ENCODE measurements at regions not wholly inside any gene's neighbourhood (a gene's known extent, or its start where the extent isn't known, plus 50 kb on each side); places are given as distances from the start of the nearest gene placed in this dataset.
A peak's percentile ranks its signal among the peaks of the same experiment; 100 is the strongest.
"Not testable (repeated sequence)": the region's sequence is repeated elsewhere in the genome, so short reads cannot be mapped to it uniquely, and the experiment has no call there.

- no peak for DNase-seq (ENCODE audit: low spot score)
Observed at GRCh38 chr7:113389112-113389646, 270.8 kb upstream of the SMIM30 start.

GRCh38 chr7:113383638-113384037, 265.3 kb upstream of the SMIM30 start:
- DNase-seq (ENCODE audit: low spot score): no peak

GRCh38 chr7:113379746-113380145, 261.4 kb upstream of the SMIM30 start:
- no peak for DNase-seq (ENCODE audit: low spot score)

DNA sequence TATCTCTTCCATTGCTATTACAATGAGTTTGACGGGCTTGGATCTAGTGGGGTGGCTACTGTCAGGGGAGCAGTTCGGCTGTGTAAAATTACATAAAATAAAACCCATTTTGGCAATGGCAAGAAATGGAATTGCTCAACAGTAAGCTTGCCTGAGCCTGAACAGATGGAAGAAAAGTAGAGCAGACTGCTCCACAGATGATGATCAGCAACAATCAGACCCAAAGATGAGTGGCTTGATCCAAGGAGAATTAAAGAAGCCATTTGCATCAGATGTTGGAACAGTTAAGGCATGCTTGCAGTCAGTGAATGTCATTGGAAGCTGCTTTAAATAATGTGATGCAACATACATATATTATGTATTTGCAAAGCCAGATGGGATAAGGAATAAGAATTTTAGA, 256.6 kb upstream of the SMIM30 start:
- DNase-seq (ENCODE audit: low spot score): peak; percentile 54

DNA sequence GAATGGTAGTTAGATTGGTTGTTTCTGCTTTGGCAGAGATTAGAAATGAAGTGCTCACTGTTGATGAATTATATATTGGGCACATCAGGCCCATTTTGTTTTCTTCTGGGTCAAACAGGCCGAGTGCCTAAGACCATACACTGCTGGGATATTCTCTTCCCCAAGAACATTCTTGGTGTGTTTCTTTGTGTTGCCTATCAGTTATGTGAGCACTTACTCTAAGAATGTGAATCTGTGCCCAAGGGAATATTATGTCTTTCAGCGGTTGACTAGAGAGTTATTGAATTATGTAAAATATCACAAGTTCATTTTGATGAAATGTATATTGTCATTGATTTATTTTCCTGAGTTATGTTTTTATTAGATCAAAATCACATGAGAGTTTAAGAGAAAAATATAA, 255.5 kb upstream of the SMIM30 start:
- no peak for DNase-seq (ENCODE audit: low spot score)

DNA sequence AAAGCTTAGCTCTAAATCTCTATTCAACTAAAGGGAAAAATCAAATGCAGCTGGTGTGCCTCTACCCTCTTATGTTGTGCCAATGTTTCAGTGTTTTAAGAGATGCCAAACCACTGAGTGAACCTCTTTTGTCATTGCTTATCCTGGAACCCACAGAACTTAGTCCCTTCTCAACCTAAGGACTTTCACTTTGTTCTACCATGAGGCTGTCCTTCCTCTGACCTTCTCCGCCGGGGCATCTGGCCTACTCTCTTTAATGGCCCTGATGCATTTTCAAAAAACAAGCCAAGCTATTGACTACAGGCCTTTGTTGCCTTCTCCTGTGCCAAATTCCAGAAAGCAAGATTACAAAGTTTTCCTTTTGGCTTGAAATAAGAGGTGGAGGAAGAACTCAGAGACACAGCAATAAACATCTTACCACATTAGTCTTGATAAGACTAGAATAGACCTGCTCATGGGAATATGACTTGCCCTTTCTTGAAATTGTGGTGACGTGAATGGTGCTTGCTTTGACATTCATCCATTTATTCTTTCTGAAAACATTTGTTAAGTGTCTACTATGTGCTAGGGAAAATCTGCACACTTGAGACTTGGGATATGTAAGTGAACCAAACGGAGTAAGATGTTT, 253.2 kb upstream of the SMIM30 start:
- DNase-seq (ENCODE audit: low spot score): no peak

GRCh38 chr7:113370910-113371309, 252.6 kb upstream of the SMIM30 start:
- no peak for DNase-seq (ENCODE audit: low spot score)

DNA sequence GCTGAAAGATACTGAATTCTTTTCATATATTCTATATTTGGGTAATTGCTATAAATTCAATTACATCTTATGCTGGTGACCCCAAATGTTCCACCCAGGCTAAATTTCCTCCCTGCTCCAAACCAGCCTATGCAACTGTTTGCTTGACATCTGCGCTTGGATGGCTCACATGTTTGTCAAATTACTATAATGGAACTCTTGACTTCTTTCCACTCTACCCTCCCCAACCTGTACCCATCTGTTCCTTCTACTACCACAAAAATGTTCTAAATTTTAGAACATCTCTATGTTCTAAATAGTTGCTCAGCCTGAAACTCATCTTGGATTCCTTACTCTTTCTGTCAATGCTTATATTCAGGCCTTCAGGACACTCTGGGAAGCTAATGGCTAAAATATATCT, 249.9 kb upstream of the SMIM30 start:
- DNase-seq (ENCODE audit: low spot score): peak; percentile 36

- peak; percentile 39 for DNase-seq (ENCODE audit: low spot score)
Observed at GRCh38 chr7:113367041-113367586, 248.8 kb upstream of the SMIM30 start.

GRCh38 chr7:113366122-113366521, 247.8 kb upstream of the SMIM30 start:
- DNase-seq (ENCODE audit: low spot score): no peak

DNA sequence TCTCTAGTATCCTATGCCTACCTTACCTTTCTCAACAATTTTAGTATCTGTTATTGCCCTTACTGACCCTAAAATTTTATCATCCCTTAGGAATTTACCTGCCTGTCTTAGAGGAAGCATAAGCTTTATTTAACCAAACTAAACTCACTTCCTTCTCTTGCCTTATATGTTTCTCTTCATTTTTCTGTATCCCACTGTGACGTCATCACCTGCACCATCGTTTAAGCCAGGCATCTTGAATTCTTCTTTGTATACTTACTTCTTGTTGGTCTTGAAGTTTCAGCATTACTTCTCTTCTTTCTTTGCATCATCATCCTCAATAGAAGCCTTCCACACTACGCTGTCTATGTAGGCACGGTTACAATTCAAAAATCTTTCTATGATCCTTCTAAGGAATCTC, 231.0 kb upstream of the SMIM30 start:
- no peak for DNase-seq (ENCODE audit: low spot score)

- no peak for DNase-seq (ENCODE audit: low spot score)
Observed at GRCh38 chr7:113339661-113340060, 221.3 kb upstream of the SMIM30 start.

GRCh38 chr7:113338071-113338696, 219.8 kb upstream of the SMIM30 start:
- DNase-seq (ENCODE audit: low spot score): no peak

- not testable (repeated sequence) for DNase-seq (ENCODE audit: low spot score)
Observed at GRCh38 chr7:113336838-113337237, 218.5 kb upstream of the SMIM30 start.

- no peak for DNase-seq (ENCODE audit: low spot score)
Observed at GRCh38 chr7:113331155-113331898, 213.0 kb upstream of the SMIM30 start.

DNA sequence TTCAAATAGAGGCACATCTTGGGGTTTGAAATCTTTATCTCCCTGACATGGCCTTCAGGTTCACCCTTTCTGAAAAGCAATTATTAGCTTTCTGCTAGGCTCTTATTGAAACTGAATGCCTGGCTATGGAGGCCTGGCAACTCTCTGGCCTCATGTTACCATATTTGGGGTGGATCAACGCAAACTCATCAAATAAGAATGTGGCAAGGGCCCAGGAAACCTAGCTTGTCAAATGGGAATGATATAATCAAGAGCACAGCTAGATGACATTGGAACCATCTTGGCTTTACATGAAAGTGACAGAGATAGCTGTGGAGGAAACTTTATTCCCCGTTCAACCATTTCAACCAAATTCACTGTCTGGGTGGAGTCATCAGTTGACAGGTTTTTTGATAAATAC, 202.8 kb upstream of the SMIM30 start:
- no peak for DNase-seq (ENCODE audit: low spot score)

GRCh38 chr7:113320419-113320818, 202.1 kb upstream of the SMIM30 start:
- no peak for DNase-seq (ENCODE audit: low spot score)

GRCh38 chr7:113314594-113314993, 196.2 kb upstream of the SMIM30 start:
- DNase-seq (ENCODE audit: low spot score): no peak

GRCh38 chr7:113308399-113308798, 190.0 kb upstream of the SMIM30 start:
- no peak for DNase-seq (ENCODE audit: low spot score)

GRCh38 chr7:113307147-113307546, 188.8 kb upstream of the SMIM30 start:
- no peak for DNase-seq (ENCODE audit: low spot score)

GRCh38 chr7:113306302-113306701, 187.9 kb upstream of the SMIM30 start:
- no peak for DNase-seq (ENCODE audit: low spot score)

GRCh38 chr7:113304104-113304503, 185.8 kb upstream of the SMIM30 start:
- DNase-seq (ENCODE audit: low spot score): no peak

- DNase-seq (ENCODE audit: low spot score): not testable (repeated sequence)
Observed at GRCh38 chr7:113303388-113303787, 185.0 kb upstream of the SMIM30 start.
